ENCODE measurements at regions not wholly inside any gene's neighbourhood (a gene's known extent, or its start where the extent isn't known, plus 50 kb on each side); places are given as distances from the start of the nearest gene placed in this dataset.
A peak's percentile ranks its signal among the peaks of the same experiment; 100 is the strongest.

DNA sequence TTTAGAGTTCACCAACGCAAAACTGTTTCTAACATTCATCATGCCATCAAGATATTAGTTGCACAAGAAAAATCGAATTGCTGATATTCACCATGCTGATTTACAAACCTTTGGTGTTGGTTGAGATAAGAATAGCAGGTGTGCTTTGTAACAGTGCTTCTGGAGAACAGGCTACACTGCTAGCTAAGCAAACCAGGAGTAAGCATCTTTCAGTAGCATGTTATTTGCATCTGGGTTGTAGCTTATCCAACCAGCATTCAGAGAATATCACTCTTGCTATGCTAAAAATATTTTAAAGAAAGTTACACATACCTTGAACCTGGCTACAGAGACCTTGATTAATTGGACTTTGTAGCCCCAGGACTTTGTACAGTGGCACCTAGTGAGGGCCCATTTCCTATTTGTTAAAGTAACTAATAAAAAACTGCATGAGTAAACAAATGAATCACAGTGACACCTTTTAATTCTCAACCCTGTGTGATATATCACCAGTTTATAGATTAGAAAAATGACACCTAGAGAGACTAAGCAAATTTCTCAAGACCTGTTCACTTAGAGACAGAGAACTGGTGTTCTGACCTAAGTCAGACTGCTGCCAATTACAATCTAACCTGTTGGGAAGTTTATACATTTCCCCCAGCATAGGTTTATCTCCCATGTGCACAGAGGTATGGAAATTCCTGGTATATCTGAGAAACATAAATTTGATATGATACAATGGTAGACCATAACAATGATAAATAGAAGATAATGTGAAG, 435.5 kb upstream of the TGFBR2 start:
- DNase-seq = no peak

DNA sequence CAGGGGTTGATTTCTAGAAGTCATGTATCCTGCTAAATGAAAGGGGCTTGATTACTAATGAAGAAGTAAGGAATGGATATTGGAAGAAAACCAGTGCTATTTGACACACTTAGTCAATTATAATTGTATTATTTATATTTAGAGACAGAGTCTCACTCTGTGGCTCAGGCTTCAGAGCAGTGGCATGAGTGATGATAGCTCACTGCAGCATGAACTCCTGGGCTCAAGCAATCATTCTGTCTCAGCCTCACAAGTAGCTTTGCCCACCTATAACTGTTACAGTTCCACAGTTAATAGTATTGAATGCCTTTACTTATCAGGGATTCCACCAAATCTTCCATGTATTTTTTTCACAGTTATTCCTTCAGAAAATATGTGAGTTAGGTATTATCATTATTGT, 432.0 kb upstream of the TGFBR2 start:
- no peak for DNase-seq

DNA sequence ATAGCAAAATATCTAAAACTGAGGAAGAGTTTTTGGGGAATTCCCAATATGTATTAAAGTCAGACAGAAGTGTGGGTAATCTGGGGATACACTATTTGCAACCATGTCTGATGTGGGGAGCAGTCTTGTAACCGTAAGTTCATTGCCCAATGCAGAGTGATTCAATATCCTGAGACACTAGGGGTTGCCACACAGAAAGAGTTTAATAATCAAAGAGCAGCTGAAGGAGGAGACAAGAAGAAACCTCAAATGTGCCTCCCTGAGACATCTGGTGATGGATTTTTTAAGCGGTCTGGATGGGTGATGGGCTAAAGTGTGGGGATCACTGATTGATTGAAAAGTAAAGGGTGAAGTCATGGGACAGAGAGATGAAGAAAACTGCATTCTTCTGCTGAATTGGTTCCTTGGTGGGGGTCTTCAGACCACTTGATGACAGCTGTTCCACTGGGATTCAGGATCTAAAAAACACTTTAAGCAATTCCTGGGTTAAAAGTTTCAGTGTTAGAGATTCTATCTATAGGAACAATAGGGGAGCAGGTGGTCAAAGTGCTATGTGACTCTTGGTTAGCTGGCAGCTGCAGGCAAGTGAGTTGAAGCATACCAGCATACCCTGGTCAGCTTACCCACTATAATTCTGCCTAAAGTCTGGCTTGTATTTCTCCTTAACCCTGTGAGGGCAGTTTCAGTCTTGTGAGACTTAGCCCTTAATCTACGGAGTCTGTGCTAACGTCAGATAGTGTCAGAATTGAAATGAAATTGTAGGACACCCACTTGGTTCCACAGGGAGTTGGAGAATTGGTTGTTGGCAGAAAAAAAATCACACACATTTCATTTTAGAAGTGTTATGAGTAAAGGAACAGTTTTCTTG, 425.9 kb upstream of the TGFBR2 start:
- DNase-seq = no peak

DNA sequence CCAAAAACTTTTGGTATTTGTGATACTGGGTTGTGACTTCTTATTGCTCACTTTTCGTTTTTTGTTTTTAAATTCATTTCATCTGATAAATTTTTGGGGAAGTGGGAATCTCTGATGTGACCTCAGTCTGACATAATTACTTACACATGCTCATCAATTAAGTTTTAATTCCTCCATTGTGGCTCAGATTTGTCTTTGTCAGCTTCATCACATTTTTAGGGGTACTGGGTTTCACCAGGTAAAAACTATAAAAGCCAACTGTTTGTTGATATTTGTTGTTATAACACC, 425.3 kb upstream of the TGFBR2 start:
- DNase-seq = no peak

DNA sequence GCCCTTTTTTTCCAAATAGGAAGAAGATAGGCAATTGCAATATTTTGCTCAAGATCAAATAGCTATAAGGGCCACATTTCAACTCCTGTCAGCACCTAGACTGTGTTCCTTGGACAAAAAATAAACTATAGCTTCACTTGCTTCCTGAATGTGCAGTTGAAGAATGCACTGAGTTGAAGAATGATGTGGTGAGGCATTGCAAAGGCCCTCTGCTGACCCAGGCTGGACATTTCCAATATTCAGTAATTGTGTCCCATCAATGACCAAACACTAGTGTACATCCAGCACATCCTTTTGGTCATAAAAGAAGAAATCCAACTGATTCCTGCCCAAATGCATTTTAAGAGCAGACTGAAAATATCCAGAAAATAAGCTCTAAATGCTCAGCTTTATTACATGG, 424.8 kb upstream of the TGFBR2 start:
- no peak for DNase-seq

DNA sequence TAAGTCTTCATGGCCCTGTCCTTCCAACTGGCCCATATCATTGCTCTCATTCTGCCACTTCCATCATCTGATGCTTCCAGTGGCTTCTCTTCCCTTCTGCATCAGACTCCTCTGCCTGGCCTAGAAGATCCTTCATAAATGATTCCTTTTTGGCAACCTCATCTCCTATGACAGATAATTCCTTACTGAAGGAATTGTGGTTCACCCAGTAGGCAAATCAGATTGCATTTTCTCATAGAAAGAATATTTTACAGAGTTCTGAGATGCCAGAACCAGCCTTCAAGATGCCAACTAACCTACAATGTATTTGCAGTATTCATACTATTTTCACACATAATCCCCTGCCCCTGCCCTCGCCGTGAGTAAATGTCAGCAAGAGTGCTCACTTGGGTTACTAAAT, 423.0 kb upstream of the TGFBR2 start:
- no peak for DNase-seq

DNA sequence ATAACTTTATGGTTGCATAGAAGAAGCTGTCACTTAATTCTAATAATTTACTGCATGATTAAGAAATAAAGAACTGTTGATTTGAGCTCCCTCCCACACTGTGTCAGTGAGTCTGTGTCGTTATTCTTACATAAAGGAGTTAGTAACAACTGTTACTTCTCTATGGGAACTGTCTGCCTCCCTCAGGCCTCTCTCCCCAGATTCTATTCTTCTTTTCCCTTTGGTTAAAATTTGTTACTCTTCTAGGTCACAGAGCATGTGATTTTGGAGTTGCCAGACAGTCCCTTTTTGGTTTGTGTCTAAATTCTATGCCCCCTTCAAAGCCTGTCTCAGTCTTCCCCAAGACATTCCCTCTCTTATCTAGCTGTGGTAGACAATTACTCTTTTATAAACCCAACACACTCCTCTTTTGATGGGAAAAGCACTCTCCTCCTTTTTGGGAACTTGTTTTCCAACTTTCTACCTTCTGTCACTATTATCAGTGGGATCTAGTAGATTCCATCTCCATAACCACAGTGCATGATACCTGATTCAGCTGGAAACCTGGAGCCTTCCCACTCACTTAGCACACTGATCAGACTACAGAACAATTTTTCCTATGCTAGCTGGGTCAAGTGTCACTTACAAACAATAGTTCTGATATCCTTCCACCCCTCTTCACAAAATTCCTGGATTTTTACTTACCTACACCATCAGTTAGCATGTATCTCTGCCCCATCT, 422.1 kb upstream of the TGFBR2 start:
- no peak for DNase-seq

DNA sequence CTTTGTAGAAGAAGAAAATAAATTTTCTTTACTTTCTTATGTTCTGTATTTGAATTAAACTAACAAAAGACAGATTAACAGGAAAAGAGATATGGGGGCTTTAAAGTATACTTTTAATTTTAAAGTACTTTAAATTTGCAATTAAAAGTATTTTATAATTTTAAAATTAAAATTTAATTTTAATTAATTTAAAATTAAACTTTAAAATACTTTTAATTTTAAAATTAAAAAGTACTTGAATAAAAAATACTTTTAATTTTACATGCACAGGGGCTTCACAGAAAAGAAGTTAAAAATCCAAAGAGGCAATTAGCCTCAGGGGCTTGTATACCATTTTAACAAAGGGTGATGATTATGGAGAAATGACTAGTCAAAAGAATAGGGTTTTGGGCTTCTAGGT, 420.5 kb upstream of the TGFBR2 start:
- no peak for DNase-seq

DNA sequence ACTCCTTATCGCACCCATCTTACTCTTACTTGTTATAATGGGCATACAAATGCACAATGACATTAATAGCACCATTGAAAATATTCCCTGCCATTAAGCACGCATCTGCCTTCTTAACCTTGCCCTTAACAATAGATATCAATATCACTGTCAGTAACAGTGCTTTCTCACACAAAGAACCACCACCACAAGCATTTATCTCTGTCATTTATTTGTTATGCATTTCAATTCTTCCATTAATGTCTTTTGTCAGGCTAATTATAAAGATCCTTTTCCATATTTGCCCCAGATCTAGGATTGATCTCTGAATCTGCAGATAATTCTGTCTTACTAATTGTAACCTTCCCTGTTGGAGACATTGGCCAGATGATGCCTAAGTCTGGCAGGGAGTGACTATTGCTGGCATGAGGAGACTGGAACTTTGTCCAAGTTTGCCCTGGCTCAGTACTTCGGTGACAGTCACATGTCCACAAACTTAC, 419.6 kb upstream of the TGFBR2 start:
- no peak for DNase-seq

DNA sequence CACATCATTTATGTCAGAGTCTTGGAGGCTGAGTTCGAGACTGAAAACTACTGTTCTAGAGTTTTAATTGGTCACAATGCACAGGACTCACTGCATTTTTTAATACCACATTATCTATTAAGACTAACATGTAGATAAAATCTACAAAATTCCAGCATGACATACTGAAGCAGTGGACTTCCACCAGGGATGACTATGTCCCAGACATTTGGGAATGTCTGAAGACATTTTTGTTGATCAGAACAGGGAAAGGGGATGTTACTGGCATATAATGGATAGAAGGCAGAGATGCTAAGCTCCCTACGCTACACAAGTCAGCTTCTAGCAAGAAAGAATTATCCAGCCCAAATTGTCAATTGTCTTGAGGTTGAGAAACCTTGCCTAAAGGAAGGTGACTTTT, 419.0 kb upstream of the TGFBR2 start:
- DNase-seq = no peak

DNA sequence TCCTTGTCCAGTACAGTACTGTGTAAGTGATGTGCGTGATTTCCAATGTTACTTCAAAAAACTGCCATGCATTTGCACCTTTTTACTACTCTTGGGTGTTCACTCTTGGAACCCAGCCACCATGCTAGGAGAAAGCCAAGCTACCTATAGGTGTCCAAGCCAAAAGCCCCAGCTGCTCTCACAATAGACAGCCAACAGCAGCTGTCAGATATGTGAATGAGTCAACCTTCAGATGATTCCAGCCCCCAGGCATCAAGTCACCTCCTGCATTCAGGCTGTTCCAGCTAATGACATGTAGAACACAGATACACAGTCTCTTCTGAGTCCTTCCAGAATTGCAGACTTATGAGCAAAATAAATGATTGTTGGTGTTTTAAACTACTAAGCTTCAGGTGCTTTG, 417.7 kb upstream of the TGFBR2 start:
- DNase-seq = no peak

DNA sequence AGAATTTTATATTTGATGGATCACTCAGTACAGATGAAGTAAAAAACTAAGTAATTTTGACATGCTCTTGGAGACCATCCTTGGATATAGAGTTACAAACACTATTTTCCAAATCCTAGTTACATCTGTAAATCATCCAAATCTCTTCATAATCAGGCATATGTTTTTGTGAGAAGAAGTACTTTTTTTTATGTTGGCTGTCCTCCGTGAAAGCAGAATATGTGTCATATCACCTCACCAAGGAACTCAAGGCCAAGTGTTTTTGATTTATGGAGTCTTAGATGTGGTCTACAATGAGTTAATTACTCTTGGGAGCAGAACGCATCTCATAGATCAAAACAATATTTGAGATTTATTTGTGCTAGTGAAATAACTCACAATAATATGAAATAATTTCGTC, 416.5 kb upstream of the TGFBR2 start:
- no peak for DNase-seq

DNA sequence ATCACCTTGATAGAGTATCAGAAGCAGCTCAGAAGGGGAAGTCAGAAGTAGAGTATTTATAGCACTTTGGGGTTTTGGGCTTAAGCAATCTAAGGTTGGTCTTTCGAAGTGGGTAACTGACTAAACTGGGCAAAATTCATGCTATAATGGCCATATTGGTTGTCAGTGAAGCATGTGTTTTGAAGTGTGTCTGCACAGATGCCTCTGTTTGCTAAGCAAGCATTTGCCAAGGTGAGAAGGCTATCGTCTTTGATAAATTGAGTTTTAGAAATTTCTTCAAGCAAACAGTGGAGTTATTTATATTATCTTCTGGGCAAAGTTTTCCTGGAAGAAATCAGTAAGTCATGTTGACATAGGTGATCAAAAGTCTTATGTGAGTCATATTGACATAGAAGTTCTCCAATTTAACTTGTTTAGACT, 412.8 kb upstream of the TGFBR2 start:
- DNase-seq = no peak

DNA sequence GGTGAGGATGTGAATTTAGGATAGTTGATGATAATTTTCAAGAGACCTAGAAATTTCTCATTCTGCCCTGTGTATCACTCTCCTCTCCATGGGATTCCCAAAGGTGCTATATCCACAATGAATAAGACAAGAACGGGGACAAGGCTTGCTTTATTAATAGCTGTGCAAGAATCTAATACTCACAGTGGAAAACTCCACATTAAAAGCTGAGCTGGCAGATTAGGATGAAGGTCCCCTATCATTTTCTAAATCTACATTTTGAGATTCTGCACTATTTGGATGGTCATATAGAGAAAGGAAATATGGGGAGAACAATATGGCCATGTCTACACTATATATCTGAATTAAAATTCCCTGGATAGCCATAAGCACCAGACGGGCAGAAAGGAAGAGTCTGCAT, 411.0 kb upstream of the TGFBR2 start:
- no peak for DNase-seq

DNA sequence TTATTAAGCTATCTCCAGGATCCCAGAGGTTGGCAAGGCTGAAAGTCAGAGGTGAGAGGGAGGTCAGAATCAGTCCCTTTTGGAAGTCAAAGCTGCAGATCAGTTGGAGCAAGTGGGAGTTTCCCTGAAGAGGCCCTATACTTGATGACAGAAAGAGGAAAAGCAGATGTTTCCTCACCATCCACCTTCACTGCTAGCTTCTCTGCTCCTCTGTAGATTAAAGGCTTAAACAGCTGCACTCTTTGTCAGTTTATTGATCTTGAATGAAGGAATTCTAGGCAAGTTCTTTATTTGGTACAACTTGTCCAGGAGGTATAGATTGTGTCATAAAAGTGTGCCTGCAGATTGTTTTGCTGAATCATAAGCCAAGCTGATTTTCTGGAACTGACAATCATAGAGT, 408.2 kb upstream of the TGFBR2 start:
- no peak for DNase-seq

DNA sequence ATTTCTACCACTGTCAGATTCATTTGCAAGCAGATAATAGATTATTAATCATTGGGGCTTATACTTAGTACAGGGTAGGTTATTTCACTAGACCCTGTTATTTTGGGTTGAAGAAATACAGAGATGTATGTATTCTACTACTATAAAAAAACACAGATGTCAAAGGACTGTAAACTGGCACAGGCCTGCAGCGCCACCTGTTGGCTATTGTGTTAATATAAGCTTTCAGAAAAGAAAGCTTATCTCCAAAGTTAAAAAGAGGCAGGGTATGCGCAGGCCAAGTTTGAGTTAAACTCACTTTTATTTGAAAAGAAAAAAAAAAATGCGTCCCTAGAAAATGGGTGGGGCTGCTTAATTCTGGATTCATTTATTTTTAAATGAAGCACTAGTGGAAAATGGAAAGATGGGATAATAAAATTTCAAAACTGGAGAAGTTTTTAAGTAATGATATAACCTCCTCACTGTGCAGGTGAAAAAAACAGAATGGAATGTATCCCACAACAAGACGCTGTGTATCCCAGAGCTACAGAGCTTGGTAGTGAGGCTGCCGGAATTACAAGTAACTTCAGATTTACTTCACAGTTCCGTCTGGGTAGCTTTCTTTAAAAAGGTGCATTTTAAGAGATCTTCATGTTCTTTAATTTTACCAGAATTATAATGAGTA, 407.2 kb upstream of the TGFBR2 start:
- DNase-seq = peak; percentile 6

DNA sequence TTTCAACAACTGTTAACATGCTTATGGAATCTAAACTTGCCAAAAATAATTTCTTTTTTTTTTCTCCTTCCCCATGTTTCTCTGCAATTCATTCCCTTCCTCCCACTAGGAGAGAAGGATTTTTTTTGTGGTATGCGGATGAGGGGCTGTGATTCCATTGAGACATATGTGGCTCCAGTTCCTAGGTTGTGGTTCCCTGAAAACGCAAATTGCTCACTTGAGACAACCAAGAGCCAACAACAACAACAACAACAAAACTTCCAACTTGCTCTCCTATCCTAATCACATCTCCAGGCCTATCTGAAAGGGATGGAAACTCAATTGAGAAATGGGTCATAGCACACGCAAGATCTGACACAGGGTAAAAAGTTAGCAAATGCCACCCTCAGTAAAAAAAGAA, 406.5 kb upstream of the TGFBR2 start:
- DNase-seq = no peak

DNA sequence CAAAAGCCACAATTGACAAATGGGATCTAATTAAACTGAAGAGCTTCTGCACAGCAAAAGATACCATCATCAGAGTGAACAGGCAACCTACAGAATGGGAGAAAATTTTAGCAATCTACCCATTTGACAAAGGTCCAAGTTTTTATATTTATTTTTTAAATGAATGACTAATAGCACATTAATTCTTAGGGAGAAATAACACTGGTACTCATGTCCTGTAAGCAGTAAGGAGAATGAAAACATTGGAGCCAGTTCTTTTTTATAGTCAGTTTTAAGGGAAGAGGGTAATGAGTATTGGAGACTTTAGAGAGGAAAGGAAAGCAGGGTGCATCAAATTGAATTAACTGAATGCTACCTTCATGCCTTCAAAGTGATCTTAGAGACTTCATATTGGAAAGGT, 404.7 kb upstream of the TGFBR2 start:
- no peak for DNase-seq

DNA sequence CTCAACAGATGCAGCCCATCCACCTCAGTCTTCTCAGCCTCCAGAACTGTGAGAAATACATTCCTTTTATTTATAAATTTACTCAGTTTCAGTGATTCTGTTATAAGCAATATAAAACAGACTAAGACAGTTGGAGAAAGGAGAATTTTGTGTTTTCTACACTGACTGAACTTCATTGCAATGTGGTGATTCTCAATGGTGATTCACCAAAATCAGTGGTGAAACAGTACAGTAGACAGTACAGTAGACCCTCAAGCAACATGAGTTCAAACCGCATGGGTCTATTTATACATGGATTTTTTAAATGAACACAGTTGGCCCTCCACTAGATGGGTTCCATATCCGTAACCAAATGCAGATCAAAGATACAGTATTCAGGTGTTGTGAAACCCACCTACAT, 403.1 kb upstream of the TGFBR2 start:
- no peak for DNase-seq

DNA sequence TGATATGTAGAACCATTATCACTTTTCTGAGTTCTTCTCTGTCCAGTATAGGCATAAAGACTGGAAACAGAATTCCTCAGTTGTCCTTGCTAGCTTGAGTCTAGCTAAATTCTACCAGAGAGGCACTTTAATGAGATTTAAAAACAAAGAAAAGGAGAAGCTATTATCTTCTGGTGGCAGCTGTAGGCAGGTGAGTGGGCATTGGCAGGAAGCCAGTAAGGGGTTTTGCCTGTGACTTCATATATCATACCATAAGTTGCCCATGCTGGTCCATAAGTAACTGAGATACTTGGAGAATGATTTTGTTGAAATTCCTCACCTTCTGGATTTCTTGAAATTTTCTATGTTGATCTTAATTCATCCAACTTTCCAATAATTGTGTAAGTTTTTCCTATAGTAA, 402.3 kb upstream of the TGFBR2 start:
- no peak for DNase-seq

DNA sequence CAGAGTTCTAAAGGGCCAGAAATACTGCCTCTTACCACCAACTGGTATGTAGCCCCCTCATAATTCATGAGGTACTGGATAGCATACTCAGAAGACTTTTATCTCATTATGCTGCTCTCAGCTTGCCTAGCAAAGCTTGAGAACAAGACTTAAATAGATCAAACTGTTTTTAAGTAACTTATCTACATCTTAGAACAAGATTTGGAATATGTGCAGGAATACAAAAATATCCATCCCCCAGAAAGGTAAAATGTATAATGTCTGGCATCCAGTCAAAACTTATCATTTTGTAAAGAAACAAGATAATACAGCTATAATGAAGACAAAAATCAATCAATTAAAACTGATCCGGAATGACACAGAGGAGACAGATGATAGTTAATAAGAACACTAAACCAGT, 400.4 kb upstream of the TGFBR2 start:
- DNase-seq = no peak

DNA sequence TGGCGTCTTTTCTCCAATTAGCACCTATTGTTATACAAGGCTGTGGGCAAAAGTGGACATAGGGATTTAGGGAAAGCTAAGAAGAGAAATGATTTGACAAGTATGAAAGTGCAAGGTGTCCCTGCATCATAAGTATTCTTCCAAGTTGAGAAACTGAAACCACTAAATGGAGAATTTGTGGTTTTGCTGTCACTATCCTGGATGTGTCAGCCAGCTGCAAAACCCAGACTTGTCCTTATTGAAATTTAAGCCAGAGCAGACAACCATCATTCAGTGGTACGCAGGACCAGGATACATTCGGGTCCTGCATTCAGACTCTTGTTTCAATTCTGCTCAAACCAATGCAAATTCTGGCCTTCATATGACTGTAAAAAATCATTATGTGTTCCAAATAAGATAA, 384.8 kb upstream of the TGFBR2 start:
- DNase-seq = no peak

DNA sequence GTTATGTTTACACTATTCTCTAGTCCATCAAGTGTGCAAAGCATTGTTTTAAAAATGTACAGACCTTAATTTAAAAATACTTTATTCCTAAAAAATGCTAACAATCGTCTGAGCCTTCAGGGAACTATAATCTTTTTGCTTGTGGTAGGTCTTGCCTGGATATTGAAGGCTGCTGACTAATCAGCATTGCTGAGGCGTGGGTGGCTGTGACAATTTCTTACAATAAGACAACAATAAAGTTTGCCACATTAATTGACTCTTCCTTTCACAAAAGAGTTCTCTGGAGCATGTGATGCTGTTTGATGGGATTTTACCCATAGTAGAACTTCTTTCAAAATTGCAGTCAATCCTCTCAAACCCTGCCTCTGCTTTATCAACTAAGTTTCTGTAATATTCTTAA, 384.0 kb upstream of the TGFBR2 start:
- DNase-seq = no peak

Data from occipital lobe (tissue), 1 donor.